ENCODE measurements at regions not wholly inside any gene's neighbourhood (a gene's known extent, or its start where the extent isn't known, plus 50 kb on each side); places are given as distances from the start of the nearest gene placed in this dataset.
"Not testable (repeated sequence)": the region's sequence is repeated elsewhere in the genome, so short reads cannot be mapped to it uniquely, and the experiment has no call there.

- not testable (repeated sequence) for TF ChIP-seq MYC (IDR thresholded peaks at IDR 0.05; ENCODE audit: low read depth, low read length); MAX (IDR thresholded peaks at IDR 0.05; ENCODE audit: low read depth, low read length); POLR2A (IDR thresholded peaks at IDR 0.05; ENCODE audit: extremely low read depth, insufficient read length)
Observed at GRCh38 chr11:129763569-129763968, 52.1 kb upstream of the TMEM45B start.

All from NB4 (cell line).